HG02798 (cell line): ENCODE measurements at regions not wholly inside any gene's neighbourhood (a gene's known extent, or its start where the extent isn't known, plus 50 kb on each side); places are given as distances from the start of the nearest gene placed in this dataset.

ENCODE experiments used
- ATAC-seq: cut with Tn5 transposase; IDR thresholded peaks from one replicate; pipeline ENCODE4 v1.9.1; 2021; ENCODE audit warnings: mild to moderate bottlenecking; ENCODE audit not compliant: unreplicated experiment, poor library complexity

- ATAC-seq, result no peak
Measured at GRCh38 chr16:85971902-85972638, 73.1 kb downstream of the IRF8 start.

- no peak for ATAC-seq
Measured at GRCh38 chr16:85974428-85975375, 75.7 kb downstream of the IRF8 start.

- no peak for ATAC-seq
Measured at GRCh38 chr16:85975451-85975981, 76.6 kb downstream of the IRF8 start.

- ATAC-seq, result no peak
Measured at GRCh38 chr16:85978291-85978775, 79.4 kb downstream of the IRF8 start.

GRCh38 chr16:85978976-85979375 is 80.0 kb downstream of the IRF8 start:
- no peak for ATAC-seq

- ATAC-seq, result no peak
Measured at GRCh38 chr16:85979605-85980004, 80.6 kb downstream of the IRF8 start.

- no peak for ATAC-seq
Measured at GRCh38 chr16:85980686-85981085, 81.7 kb downstream of the IRF8 start.

- ATAC-seq, result no peak
Measured at GRCh38 chr16:85981826-85982562, 83.0 kb downstream of the IRF8 start.

GRCh38 chr16:85982563-85982939 is 83.6 kb downstream of the IRF8 start:
- no peak for ATAC-seq

- ATAC-seq, result no peak
Measured at GRCh38 chr16:85983064-85983463, 84.1 kb downstream of the IRF8 start.

- ATAC-seq, result no peak
Measured at GRCh38 chr16:85983606-85984230, 84.8 kb downstream of the IRF8 start.

- no peak for ATAC-seq
Measured at GRCh38 chr16:85984231-85984880, 85.4 kb downstream of the IRF8 start.

GRCh38 chr16:85984947-85985451 is 86.0 kb downstream of the IRF8 start:
- ATAC-seq, result no peak

- no peak for ATAC-seq
Measured at GRCh38 chr16:85986931-85987749, 88.2 kb downstream of the IRF8 start.

GRCh38 chr16:85987750-85988078 is 88.8 kb downstream of the IRF8 start:
- no peak for ATAC-seq

GRCh38 chr16:85988306-85988705 is 89.3 kb downstream of the IRF8 start:
- no peak for ATAC-seq

GRCh38 chr16:85988723-85989313 is 89.9 kb downstream of the IRF8 start:
- peak; percentile 54 for ATAC-seq

GRCh38 chr16:85989376-85989775 is 90.4 kb downstream of the IRF8 start:
- no peak for ATAC-seq
